AG09309 (cell line): ENCODE measurements at regions not wholly inside any gene's neighbourhood (a gene's known extent, or its start where the extent isn't known, plus 50 kb on each side); places are given as distances from the start of the nearest gene placed in this dataset.

ENCODE experiments used
- DNase-seq: peaks from one replicate; pipeline ENCODE4 v3.0.0-alpha.2; 2010; ENCODE audit warnings: low read depth
- H3K4me3 ChIP-seq: 2 replicates; pipeline ENCODE4 v1.5.1; 2011; ENCODE audit warnings: mild to moderate bottlenecking, low read depth, low read length, moderate library complexity; ENCODE audit not compliant: control insufficient read depth
- CTCF ChIP-seq: IDR thresholded peaks from 2 replicates; pipeline ENCODE4 v1.5.1; 2011; ENCODE audit warnings: mild to moderate bottlenecking, low read depth, low read length, inconsistent platforms; ENCODE audit not compliant: insufficient read depth, control insufficient read depth; ENCODE audit errors: missing control alignments

- no peak for TF ChIP-seq CTCF
- H3K4me3 ChIP-seq, result no peak overlapping the region
- DNase-seq, result no peak
Observed at GRCh38 chr6:115370202-115370601, 690.5 kb downstream of the FRK start.

DNA sequence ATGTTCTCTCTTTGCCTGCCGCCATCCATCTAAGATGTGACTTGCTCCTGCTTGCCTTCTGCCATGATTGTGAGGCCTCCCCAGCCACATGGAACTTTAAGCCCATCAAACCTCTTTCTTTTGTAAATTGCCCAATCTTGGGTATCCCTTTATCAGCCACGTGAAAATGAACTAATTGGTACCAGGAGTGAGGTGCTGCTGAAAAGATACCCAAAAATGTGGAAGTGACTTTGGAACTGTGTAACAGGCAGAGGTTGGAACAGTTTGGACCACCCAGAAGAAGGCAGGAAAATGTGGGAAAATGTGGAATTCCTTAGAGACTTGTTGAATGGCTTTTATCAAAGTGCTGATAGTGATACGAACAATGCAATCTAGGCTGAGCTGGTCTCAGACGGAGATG lies 694.9 kb downstream of the FRK start:
- no peak for TF ChIP-seq CTCF
- no peak for DNase-seq
- no peak overlapping the region for H3K4me3 ChIP-seq

DNA sequence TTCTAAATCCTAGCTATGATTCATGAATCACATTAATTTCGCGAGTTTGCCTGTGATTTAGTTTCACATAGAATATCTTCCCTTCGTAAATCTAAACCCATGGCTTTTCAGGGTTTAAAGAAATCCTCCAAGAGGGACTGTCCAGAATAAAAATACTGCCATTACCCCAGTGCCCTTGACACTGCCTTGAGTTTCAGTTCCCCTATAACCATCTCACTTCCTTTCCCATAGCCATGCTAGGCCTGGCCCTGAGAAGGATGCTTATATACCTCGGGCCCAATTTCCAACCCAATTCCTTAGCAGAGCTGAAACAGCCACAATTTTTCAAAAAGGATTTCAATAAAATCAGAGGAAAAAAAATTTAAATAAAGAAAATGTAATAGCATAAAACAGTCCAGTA lies 697.3 kb downstream of the FRK start:
- TF ChIP-seq CTCF, result no peak
- no peak for DNase-seq
- H3K4me3 ChIP-seq, result no peak overlapping the region

DNA sequence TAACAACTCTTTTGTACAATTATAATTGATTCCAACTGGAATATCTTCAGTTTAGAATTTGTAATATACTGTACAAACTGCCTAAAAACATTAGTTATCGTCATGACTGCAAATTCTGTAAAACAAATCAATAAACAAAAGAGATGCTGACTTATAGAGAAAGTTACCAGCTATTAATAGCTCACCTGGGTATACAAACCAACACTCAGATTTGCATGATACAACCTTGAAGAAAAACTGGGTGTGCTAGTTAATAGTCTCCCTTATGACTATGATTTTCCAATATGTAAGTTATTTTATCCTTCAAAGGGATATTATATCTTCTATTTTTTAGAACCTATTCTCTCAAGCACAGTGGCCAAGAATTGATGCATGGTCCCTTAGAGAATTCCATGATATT lies 698.5 kb downstream of the FRK start:
- no peak for DNase-seq

DNA sequence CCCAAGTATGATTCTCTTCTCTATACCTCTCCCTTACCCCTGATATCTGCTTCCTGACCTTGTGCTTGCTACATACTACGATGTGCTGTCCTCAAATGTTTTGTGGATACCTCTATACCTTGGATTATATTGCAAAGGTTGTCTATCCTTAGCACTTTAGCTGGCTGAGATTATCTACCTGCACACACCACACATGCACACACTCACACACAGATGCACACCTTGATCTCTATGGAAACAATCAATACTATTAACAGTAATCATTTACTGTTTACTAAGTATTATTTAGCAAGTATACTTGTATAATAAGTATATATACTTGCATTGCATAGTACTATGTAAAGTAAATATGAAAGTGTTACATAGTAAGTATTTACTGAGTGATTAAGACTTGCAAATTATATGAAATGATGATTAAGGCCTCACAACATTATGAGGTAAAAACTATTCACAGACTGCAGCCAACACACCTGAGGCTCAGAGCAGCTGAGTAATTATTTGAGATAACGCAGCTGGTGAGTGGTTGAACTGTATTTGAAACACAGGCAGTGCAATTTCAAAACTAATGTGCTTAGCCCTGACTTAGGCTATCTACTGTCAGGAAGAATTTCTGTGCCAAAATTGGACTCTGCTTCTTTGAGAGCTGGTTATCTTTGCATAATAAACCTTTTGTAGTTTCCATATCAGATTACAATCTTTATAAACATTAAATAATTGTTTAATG lies 699.9 kb downstream of the FRK start:
- DNase-seq, result no peak
- TF ChIP-seq CTCF, result no peak
- H3K4me3 ChIP-seq, result no peak overlapping the region

More for the DNA sequence above, 698.5 kb downstream of the FRK start:
- no peak overlapping the region for H3K4me3 ChIP-seq
- no peak for TF ChIP-seq CTCF

DNA sequence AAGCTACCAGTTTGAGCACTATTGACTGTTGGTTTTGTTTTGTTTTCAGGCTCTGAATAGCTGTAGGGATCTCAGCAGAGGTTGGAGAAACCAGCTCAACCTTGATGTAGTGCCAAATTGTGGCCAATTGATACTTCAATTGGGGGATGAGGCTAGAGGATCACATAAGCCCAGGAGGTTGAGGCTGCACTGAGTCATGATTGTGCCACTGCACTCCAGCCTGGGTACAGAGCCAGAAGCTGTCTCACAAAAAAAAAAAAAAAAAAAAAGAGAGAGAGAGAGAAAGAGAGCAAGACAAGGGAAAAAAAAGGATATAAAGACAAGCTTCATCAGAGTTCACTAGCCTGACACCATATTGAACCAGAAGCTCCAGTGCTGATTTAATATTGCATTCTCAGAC lies 702.1 kb downstream of the FRK start:
- no peak for TF ChIP-seq CTCF
- no peak overlapping the region for H3K4me3 ChIP-seq
- DNase-seq, result no peak
